PC-9 (cell line): ENCODE measurements at regions not wholly inside any gene's neighbourhood (a gene's known extent, or its start where the extent isn't known, plus 50 kb on each side); places are given as distances from the start of the nearest gene placed in this dataset.

Source experiments
- BruUV-seq: library from RNA; stranded (reverse); fragments of 400-500 nt; replicated peaks from 2 replicates; lab custom pipeline; 2021; lab: Mats Ljungman, UMichigan
- CTCF ChIA-PET: fragments of 300-600 bp; sonication (Branson Sonifier 250); formaldehyde crosslinking; loops from one replicate; lab custom pipeline; 2022; ENCODE audit warnings: antibody characterized with exemption; lab: Charles Lee
- POLR2A ChIA-PET: fragments of 300-600 bp; sonication (Branson Sonifier 250); formaldehyde crosslinking; loops from one replicate; lab custom pipeline; 2022; ENCODE audit warnings: antibody characterized with exemption; ENCODE audit not compliant: unreplicated experiment; lab: Charles Lee
- DNase-seq, 2 experiments: peaks; one replicate each; pipeline versions ENCODE4 v3.0.0 to v3.0.0-alpha.2; 2015 to 2022; ENCODE audit warnings: mixed read lengths in 1 of 2
- H2AFZ ChIP-seq: fragments of 200-600 bp; sonication (generic); 2 replicates; pipeline ENCODE4 v1.8.1; 2017; ENCODE audit warnings: antibody characterized with exemption
- H3F3A ChIP-seq: fragments of 200-600 bp; sonication (generic); 2 replicates; pipeline ENCODE4 v1.8.1; 2017; ENCODE audit warnings: antibody characterized with exemption, mild to moderate bottlenecking, low read depth; ENCODE audit not compliant: insufficient read depth
- H3K27ac ChIP-seq: fragments of 200-600 bp; sonication (generic); 2 replicates; pipeline ENCODE4 v1.6.1; 2016; ENCODE audit warnings: mixed run types
- H3K27me3 ChIP-seq: fragments of 200-600 bp; sonication (generic); 2 replicates; pipeline ENCODE4 v1.6.1; 2016; ENCODE audit warnings: low read depth, mixed run types; ENCODE audit not compliant: insufficient read depth
- H3K36me3 ChIP-seq: fragments of 200-600 bp; sonication (generic); 2 replicates; pipeline ENCODE4 v1.6.1; 2016; ENCODE audit warnings: low read depth, mixed run types
- H3K4me1 ChIP-seq: fragments of 200-600 bp; sonication (generic); replicated peaks from 2 replicates; pipeline ENCODE4 v1.6.1; 2016; ENCODE audit warnings: mixed run types; ENCODE audit not compliant: insufficient read depth
- H3K4me2 ChIP-seq: fragments of 200-600 bp; sonication (generic); 2 replicates; pipeline ENCODE4 v1.6.1; 2017; ENCODE audit warnings: mixed run types
- H3K4me3 ChIP-seq: fragments of 200-600 bp; sonication (generic); 2 replicates; pipeline ENCODE4 v1.6.1; 2016; ENCODE audit warnings: mixed run types
- H3K79me2 ChIP-seq: fragments of 200-600 bp; sonication (generic); 2 replicates; pipeline ENCODE4 v1.6.1; 2017; ENCODE audit warnings: low read depth, mixed run types
- H3K9me2 ChIP-seq: fragments of 200-600 bp; sonication (generic); 2 replicates; pipeline ENCODE4 v1.8.1; 2017; ENCODE audit warnings: mild to moderate bottlenecking; ENCODE audit not compliant: insufficient read depth
- H3K9me3 ChIP-seq: fragments of 200-600 bp; sonication (generic); 2 replicates; pipeline ENCODE4 v1.8.1; 2016; ENCODE audit warnings: low read depth; ENCODE audit not compliant: insufficient read depth
- H4K20me1 ChIP-seq: fragments of 200-600 bp; sonication (generic); 2 replicates; pipeline ENCODE4 v1.8.1; 2017; ENCODE audit not compliant: insufficient read depth
- EZH2 ChIP-seq: fragments of 200-600 bp; sonication (generic); IDR thresholded peaks from 2 replicates; pipeline ENCODE4 v1.8.0; 2017; ENCODE audit warnings: antibody characterized with exemption, low read depth
- intact Hi-C: fragments of 100-400 bp; cut with micrococcal nuclease; formaldehyde crosslinking; loops from one replicate; pipeline ENCODE4 v1.10.0; 2022; ENCODE audit not compliant: unreplicated experiment
- TF ChIP-seq, protein P1 (sequence below): fragments of 200-600 bp; sonication (generic); conservative IDR thresholded peaks from 2 replicates; pipeline ENCODE4 v1.6.1; 2017; ENCODE audit warnings: mixed run types, antibody characterized with exemption, mild to moderate bottlenecking, moderate library complexity

DNA sequence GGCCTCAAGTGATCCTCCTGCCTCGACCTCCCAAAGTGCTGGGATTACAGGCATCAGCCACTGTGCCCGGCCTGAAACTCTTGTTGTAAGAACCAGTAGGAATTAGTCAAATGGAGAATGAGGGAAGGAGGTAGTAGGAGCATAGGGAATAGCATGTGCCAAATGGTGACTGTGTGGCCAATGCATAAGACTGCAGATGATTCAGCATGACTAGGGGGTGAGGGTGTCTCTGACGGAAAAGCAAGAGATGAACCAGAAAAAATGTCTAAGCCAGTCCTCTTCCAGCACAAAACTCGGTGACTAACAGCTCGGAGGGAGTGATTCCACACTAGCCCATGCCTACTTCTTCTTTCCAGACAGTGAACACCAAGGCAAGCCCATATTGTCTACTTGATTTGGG lies 58.2 kb upstream of the DUSP21 start:
- DNase-seq = no peak
- H3K4me2 ChIP-seq = no peak overlapping the region
- H3K4me3 ChIP-seq = no peak overlapping the region
- no peaks in the 10 kb centered on the region for H3K9me2 ChIP-seq
- CTCF ChIA-PET = no interaction called here
- no peaks in the 10 kb centered on the region for H3K79me2 ChIP-seq
- no peaks in the 10 kb centered on the region for H3K27me3 ChIP-seq
- no peaks in the 10 kb centered on the region for H3K4me1 ChIP-seq
- H3K27ac ChIP-seq = no peak overlapping the region
- no peaks in the 10 kb centered on the region for H3F3A ChIP-seq
- H4K20me1 ChIP-seq = no peaks in the 10 kb centered on the region
- POLR2A ChIA-PET = no interaction called here
- intact Hi-C loops = no loop called here
- H3K36me3 ChIP-seq = no peaks in the 10 kb centered on the region
- no peak overlapping the region for H2AFZ ChIP-seq
- BruUV-seq = no TSS peak
- no peaks in the 10 kb centered on the region for H3K9me3 ChIP-seq
- no peak for TF ChIP-seq EZH2
- TF ChIP-seq, protein P1, sequence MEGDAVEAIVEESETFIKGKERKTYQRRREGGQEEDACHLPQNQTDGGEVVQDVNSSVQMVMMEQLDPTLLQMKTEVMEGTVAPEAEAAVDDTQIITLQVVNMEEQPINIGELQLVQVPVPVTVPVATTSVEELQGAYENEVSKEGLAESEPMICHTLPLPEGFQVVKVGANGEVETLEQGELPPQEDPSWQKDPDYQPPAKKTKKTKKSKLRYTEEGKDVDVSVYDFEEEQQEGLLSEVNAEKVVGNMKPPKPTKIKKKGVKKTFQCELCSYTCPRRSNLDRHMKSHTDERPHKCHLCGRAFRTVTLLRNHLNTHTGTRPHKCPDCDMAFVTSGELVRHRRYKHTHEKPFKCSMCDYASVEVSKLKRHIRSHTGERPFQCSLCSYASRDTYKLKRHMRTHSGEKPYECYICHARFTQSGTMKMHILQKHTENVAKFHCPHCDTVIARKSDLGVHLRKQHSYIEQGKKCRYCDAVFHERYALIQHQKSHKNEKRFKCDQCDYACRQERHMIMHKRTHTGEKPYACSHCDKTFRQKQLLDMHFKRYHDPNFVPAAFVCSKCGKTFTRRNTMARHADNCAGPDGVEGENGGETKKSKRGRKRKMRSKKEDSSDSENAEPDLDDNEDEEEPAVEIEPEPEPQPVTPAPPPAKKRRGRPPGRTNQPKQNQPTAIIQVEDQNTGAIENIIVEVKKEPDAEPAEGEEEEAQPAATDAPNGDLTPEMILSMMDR = no peak

DNA sequence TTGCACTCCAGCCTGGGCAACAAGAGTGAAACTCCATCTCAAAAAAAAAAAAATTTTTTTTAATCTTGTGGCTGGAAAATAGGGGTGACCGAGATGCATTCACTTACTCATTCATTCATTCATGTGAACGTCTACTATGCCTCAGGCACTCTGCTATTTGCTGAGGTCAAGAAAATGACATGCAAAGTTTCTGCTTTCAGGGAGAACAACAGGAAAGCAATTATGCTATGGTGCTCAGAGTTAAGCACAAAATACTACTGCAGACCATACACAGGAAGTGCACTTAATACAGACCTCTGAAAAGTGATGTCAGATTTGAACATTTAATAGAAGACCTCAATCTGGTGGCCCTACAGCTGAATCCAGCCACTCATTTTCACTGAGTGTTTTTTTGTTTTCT lies 59.6 kb upstream of the DUSP21 start:
- DNase-seq = no peak
- Histone ChIP-seq H4K20me1 (no peaks in the 10 kb centered on the region), H2AFZ (no peak overlapping the region), H3F3A (no peaks in the 10 kb centered on the region), H3K4me3 (no peak overlapping the region), H3K27me3 (no peaks in the 10 kb centered on the region), H3K9me2 (no peaks in the 10 kb centered on the region), H3K79me2 (no peaks in the 10 kb centered on the region), H3K4me1 (no peaks in the 10 kb centered on the region), H3K9me3 (no peaks in the 10 kb centered on the region), H3K27ac (no peak overlapping the region), H3K4me2 (no peak overlapping the region), H3K36me3 (no peaks in the 10 kb centered on the region)
- ChIA-PET POLR2A (no interaction called here), CTCF (no interaction called here)
- BruUV-seq = no TSS peak
- TF ChIP-seq, protein P1 = no peak
- no peak for TF ChIP-seq EZH2
- intact Hi-C loops = no loop called here

DNA sequence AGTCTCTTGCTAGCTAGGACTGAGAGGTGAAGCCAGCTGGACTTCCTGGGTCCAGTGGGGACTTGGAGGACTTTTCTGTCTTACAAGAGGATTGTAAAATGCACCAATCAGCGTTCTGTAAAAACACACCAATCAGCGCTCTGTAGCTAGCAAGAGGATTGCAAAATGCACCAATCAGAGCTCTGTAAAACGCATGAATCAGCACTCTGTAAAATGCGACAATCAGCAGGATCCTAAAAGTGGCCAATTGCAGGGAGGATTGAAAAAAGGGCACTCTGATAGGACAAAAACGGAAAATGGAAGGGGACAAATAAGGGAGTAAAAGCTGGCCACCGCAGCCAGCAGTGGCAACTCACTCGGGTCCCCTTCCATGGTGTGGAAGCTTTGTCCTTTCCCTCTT lies 65.6 kb upstream of the DUSP21 start:
- no peaks in the 10 kb centered on the region for H3K79me2 ChIP-seq
- H3K36me3 ChIP-seq = no peaks in the 10 kb centered on the region
- H3F3A ChIP-seq = no peaks in the 10 kb centered on the region
- ChIA-PET POLR2A (no interaction called here), CTCF (no interaction called here)
- DNase-seq = no peak
- intact Hi-C loops = no loop called here
- no peaks in the 10 kb centered on the region for H4K20me1 ChIP-seq
- no peak overlapping the region for H3K4me2 ChIP-seq
- no peaks in the 10 kb centered on the region for H3K4me1 ChIP-seq
- no peak for TF ChIP-seq EZH2
- TF ChIP-seq, protein P1 = no peak
- H3K9me2 ChIP-seq = no peaks in the 10 kb centered on the region
- no peak overlapping the region for H3K27ac ChIP-seq
- no TSS peak for BruUV-seq
- H3K27me3 ChIP-seq = no peaks in the 10 kb centered on the region
- H3K4me3 ChIP-seq = no peak overlapping the region
- H3K9me3 ChIP-seq = no peaks in the 10 kb centered on the region
- no peak overlapping the region for H2AFZ ChIP-seq
